GM23248 (cell line): ENCODE measurements at regions not wholly inside any gene's neighbourhood (a gene's known extent, or its start where the extent isn't known, plus 50 kb on each side); places are given as distances from the start of the nearest gene placed in this dataset.

ENCODE experiments used
- EZH2 ChIP-seq: fragments of 200-600 bp; sonication (generic); IDR thresholded peaks from 2 replicates; pipeline ENCODE4 v1.6.1; 2018; ENCODE audit warnings: antibody characterized with exemption, mild to moderate bottlenecking; ENCODE audit not compliant: insufficient read depth, poor library complexity, severe bottlenecking
- EZH2phosphoT487 ChIP-seq: fragments of 200-600 bp; sonication (generic); IDR thresholded peaks from 2 replicates; pipeline ENCODE4 v1.6.1; 2018; ENCODE audit warnings: antibody characterized with exemption, moderate library complexity, mild to moderate bottlenecking, low read depth; ENCODE audit not compliant: insufficient read depth

DNA sequence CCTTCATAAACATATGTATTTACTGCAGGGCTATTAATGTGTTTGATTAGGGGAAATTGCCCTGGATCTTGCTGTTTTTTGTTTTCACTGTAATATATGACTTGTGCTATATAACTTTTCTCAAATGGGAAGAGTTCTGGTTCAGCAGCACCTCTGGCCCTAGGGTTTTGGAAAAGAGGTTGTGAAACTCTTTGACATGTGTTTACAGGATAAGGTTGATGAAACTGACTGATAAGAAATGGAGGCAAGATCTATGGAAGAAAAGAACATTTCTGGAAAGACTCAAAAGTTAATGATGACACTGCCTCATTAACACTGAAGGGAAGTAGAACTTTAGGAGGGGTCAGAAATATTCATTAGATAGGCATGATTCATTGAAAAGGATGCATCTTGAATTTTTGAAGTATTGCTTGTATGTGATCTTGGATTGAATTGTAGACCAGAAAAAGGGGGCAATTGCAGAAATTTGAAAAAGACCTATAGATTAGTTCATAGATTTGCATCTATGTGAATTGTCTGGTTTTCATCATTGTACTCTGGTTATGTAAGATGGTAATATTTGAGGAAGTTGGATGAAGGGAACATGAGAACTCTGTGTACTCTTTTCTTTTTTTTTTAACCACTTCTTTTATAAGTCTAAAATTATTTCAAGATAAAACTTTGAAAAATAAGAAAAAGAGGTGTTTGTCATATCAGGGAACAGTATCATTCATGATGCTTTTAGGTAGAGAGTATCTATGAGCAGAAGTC, 54.0 kb downstream of the UTRN start:
- TF ChIP-seq EZH2 (no peak), EZH2phosphoT487 (no peak)
